ENCODE measurements at regions not wholly inside any gene's neighbourhood (a gene's known extent, or its start where the extent isn't known, plus 50 kb on each side); places are given as distances from the start of the nearest gene placed in this dataset.

GRCh38 chr6:95128947-95129346 lies 448.4 kb upstream of the MANEA start:
- TF ChIP-seq CTCF (IDR thresholded peaks at IDR 0.05; ENCODE audit: low read length) (no peak), EZH2 (IDR thresholded peaks at IDR 0.05; ENCODE audit: borderline replicate concordance, low read length) (no peak)
